ENCODE measurements at regions not wholly inside any gene's neighbourhood (a gene's known extent, or its start where the extent isn't known, plus 50 kb on each side); places are given as distances from the start of the nearest gene placed in this dataset.
"Not testable (repeated sequence)": the region's sequence is repeated elsewhere in the genome, so short reads cannot be mapped to it uniquely, and the experiment has no call there.

- no peaks in the 10 kb centered on the region for H3K27me3 ChIP-seq (ENCODE audit: control insufficient read depth in 1 of 2, insufficient read depth in 2 of 2, low read length in 2 of 2)
- H3K27ac ChIP-seq (ENCODE audit: low read depth in 2 of 2, low read length in 1 of 2): no peak overlapping the region
- 75 to 80% methylated on average over 3 of the region's 3 CpGs for WGBS, 2 donors
Measured at GRCh38 chr10:6787091-6787490, 207.0 kb upstream of the PRKCQ start.

GRCh38 chr10:6786579-6787031 is 206.5 kb upstream of the PRKCQ start:
- 21 to 29% methylated on average over 10 of the region's 10 CpGs for WGBS, 2 donors
- Histone ChIP-seq H3K27me3 (ENCODE audit: control insufficient read depth in 1 of 2, insufficient read depth in 2 of 2, low read length in 2 of 2) (no peaks in the 10 kb centered on the region), H3K27ac (ENCODE audit: low read depth in 2 of 2, low read length in 1 of 2) (no peak overlapping the region), H3K36me3 (ENCODE audit: control insufficient read depth in 2 of 2, insufficient read depth in 2 of 2, low read length in 1 of 2) (no peaks in the 10 kb centered on the region), H3K4me3 (ENCODE audit: low read depth in 1 of 2, low read length in 2 of 2) (no peak overlapping the region), H3K9me3 (ENCODE audit: control insufficient read depth in 2 of 2, insufficient read depth in 1 of 2, low read depth in 1 of 2, low read length in 1 of 2) (no peaks in the 10 kb centered on the region), H3K4me1 (ENCODE audit: control insufficient read depth in 2 of 2, insufficient read depth in 2 of 2, low read length in 1 of 2) (no peaks in the 10 kb centered on the region)

More at GRCh38 chr10:6787091-6787490, 207.0 kb upstream of the PRKCQ start:
- Histone ChIP-seq H3K36me3 (ENCODE audit: control insufficient read depth in 2 of 2, insufficient read depth in 2 of 2, low read length in 1 of 2) (no peaks in the 10 kb centered on the region), H3K4me3 (ENCODE audit: low read depth in 1 of 2, low read length in 2 of 2) (no peak overlapping the region), H3K9me3 (ENCODE audit: control insufficient read depth in 2 of 2, insufficient read depth in 1 of 2, low read depth in 1 of 2, low read length in 1 of 2) (no peaks in the 10 kb centered on the region), H3K4me1 (ENCODE audit: control insufficient read depth in 2 of 2, insufficient read depth in 2 of 2, low read length in 1 of 2) (no peaks in the 10 kb centered on the region)

- not testable (repeated sequence) for H3K4me1 ChIP-seq (ENCODE audit: control insufficient read depth in 2 of 2, insufficient read depth in 2 of 2, low read length in 1 of 2); H3K9me3 ChIP-seq (ENCODE audit: control insufficient read depth in 2 of 2, insufficient read depth in 1 of 2, low read depth in 1 of 2, low read length in 1 of 2); H3K27ac ChIP-seq (ENCODE audit: low read depth in 2 of 2, low read length in 1 of 2); H3K27me3 ChIP-seq (ENCODE audit: control insufficient read depth in 1 of 2, insufficient read depth in 2 of 2, low read length in 2 of 2); H3K4me3 ChIP-seq (ENCODE audit: low read depth in 1 of 2, low read length in 2 of 2); H3K36me3 ChIP-seq (ENCODE audit: control insufficient read depth in 2 of 2, insufficient read depth in 2 of 2, low read length in 1 of 2)
- WGBS, 2 donors: 80 to 83% methylated on average over 8 of the region's 8 CpGs
Measured at GRCh38 chr10:6784429-6784828, 204.4 kb upstream of the PRKCQ start.

- Histone ChIP-seq H3K27ac (ENCODE audit: low read depth in 2 of 2, low read length in 1 of 2) (no peak overlapping the region), H3K4me1 (ENCODE audit: control insufficient read depth in 2 of 2, insufficient read depth in 2 of 2, low read length in 1 of 2) (peaks cover 0 to 2% of the 10 kb centered on the region in 2 donors), H3K9me3 (ENCODE audit: control insufficient read depth in 2 of 2, insufficient read depth in 1 of 2, low read depth in 1 of 2, low read length in 1 of 2) (no peaks in the 10 kb centered on the region), H3K4me3 (ENCODE audit: low read depth in 1 of 2, low read length in 2 of 2) (no peak overlapping the region), H3K27me3 (ENCODE audit: control insufficient read depth in 1 of 2, insufficient read depth in 2 of 2, low read length in 2 of 2) (no peaks in the 10 kb centered on the region), H3K36me3 (ENCODE audit: control insufficient read depth in 2 of 2, insufficient read depth in 2 of 2, low read length in 1 of 2) (no peaks in the 10 kb centered on the region)
- WGBS, 2 donors: 83 to 84% methylated on average over 1 of the region's 1 CpG
Measured at GRCh38 chr10:6783471-6783870, 203.4 kb upstream of the PRKCQ start.

- Histone ChIP-seq H3K9me3 (ENCODE audit: control insufficient read depth in 2 of 2, insufficient read depth in 1 of 2, low read depth in 1 of 2, low read length in 1 of 2) (no peaks in the 10 kb centered on the region), H3K27me3 (ENCODE audit: control insufficient read depth in 1 of 2, insufficient read depth in 2 of 2, low read length in 2 of 2) (no peaks in the 10 kb centered on the region), H3K4me1 (ENCODE audit: control insufficient read depth in 2 of 2, insufficient read depth in 2 of 2, low read length in 1 of 2) (peaks cover 0 to 2% of the 10 kb centered on the region in 2 donors), H3K36me3 (ENCODE audit: control insufficient read depth in 2 of 2, insufficient read depth in 2 of 2, low read length in 1 of 2) (no peaks in the 10 kb centered on the region), H3K4me3 (ENCODE audit: low read depth in 1 of 2, low read length in 2 of 2) (no peak overlapping the region), H3K27ac (ENCODE audit: low read depth in 2 of 2, low read length in 1 of 2) (no peak overlapping the region)
- 59 to 76% methylated on average over 2 of the region's 2 CpGs for WGBS, 2 donors
Measured at GRCh38 chr10:6782378-6782777, 202.3 kb upstream of the PRKCQ start.

- Histone ChIP-seq H3K4me1 (ENCODE audit: control insufficient read depth in 2 of 2, insufficient read depth in 2 of 2, low read length in 1 of 2) (peaks cover 0 to 2% of the 10 kb centered on the region in 2 donors), H3K9me3 (ENCODE audit: control insufficient read depth in 2 of 2, insufficient read depth in 1 of 2, low read depth in 1 of 2, low read length in 1 of 2) (no peaks in the 10 kb centered on the region), H3K27me3 (ENCODE audit: control insufficient read depth in 1 of 2, insufficient read depth in 2 of 2, low read length in 2 of 2) (no peaks in the 10 kb centered on the region), H3K4me3 (ENCODE audit: low read depth in 1 of 2, low read length in 2 of 2) (no peak overlapping the region), H3K27ac (ENCODE audit: low read depth in 2 of 2, low read length in 1 of 2) (no peak overlapping the region), H3K36me3 (ENCODE audit: control insufficient read depth in 2 of 2, insufficient read depth in 2 of 2, low read length in 1 of 2) (no peaks in the 10 kb centered on the region)
- 46 to 56% methylated on average over 3 of the region's 3 CpGs for WGBS, 2 donors
Measured at GRCh38 chr10:6781133-6781770, 201.2 kb upstream of the PRKCQ start.

- no peaks in the 10 kb centered on the region for H3K9me3 ChIP-seq (ENCODE audit: control insufficient read depth in 2 of 2, insufficient read depth in 1 of 2, low read depth in 1 of 2, low read length in 1 of 2)
- no peak overlapping the region for H3K27ac ChIP-seq (ENCODE audit: low read depth in 2 of 2, low read length in 1 of 2)
- WGBS, 2 donors: 74 to 81% methylated on average over 5 of the region's 5 CpGs
- H3K36me3 ChIP-seq (ENCODE audit: control insufficient read depth in 2 of 2, insufficient read depth in 2 of 2, low read length in 1 of 2): no peaks in the 10 kb centered on the region
- H3K4me1 ChIP-seq (ENCODE audit: control insufficient read depth in 2 of 2, insufficient read depth in 2 of 2, low read length in 1 of 2): peaks cover 0 to 2% of the 10 kb centered on the region in 2 donors
- no peaks in the 10 kb centered on the region for H3K27me3 ChIP-seq (ENCODE audit: control insufficient read depth in 1 of 2, insufficient read depth in 2 of 2, low read length in 2 of 2)
- H3K4me3 ChIP-seq (ENCODE audit: low read depth in 1 of 2, low read length in 2 of 2): no peak overlapping the region
Measured at GRCh38 chr10:6780008-6780677, 200.1 kb upstream of the PRKCQ start.

GRCh38 chr10:6778992-6779701 is 199.1 kb upstream of the PRKCQ start:
- Histone ChIP-seq H3K27ac (ENCODE audit: low read depth in 2 of 2, low read length in 1 of 2) (no peak overlapping the region), H3K27me3 (ENCODE audit: control insufficient read depth in 1 of 2, insufficient read depth in 2 of 2, low read length in 2 of 2) (no peaks in the 10 kb centered on the region), H3K4me3 (ENCODE audit: low read depth in 1 of 2, low read length in 2 of 2) (no peak overlapping the region), H3K9me3 (ENCODE audit: control insufficient read depth in 2 of 2, insufficient read depth in 1 of 2, low read depth in 1 of 2, low read length in 1 of 2) (no peaks in the 10 kb centered on the region), H3K36me3 (ENCODE audit: control insufficient read depth in 2 of 2, insufficient read depth in 2 of 2, low read length in 1 of 2) (no peaks in the 10 kb centered on the region), H3K4me1 (ENCODE audit: control insufficient read depth in 2 of 2, insufficient read depth in 2 of 2, low read length in 1 of 2) (peaks cover 0 to 2% of the 10 kb centered on the region in 2 donors)
- 31 to 35% methylated on average over 4 of the region's 4 CpGs for WGBS, 2 donors

- Histone ChIP-seq H3K4me3 (ENCODE audit: low read depth in 1 of 2, low read length in 2 of 2) (no peak overlapping the region), H3K4me1 (ENCODE audit: control insufficient read depth in 2 of 2, insufficient read depth in 2 of 2, low read length in 1 of 2) (peaks cover 0 to 2% of the 10 kb centered on the region in 2 donors), H3K9me3 (ENCODE audit: control insufficient read depth in 2 of 2, insufficient read depth in 1 of 2, low read depth in 1 of 2, low read length in 1 of 2) (no peaks in the 10 kb centered on the region), H3K27me3 (ENCODE audit: control insufficient read depth in 1 of 2, insufficient read depth in 2 of 2, low read length in 2 of 2) (no peaks in the 10 kb centered on the region), H3K27ac (ENCODE audit: low read depth in 2 of 2, low read length in 1 of 2) (no peak overlapping the region), H3K36me3 (ENCODE audit: control insufficient read depth in 2 of 2, insufficient read depth in 2 of 2, low read length in 1 of 2) (no peaks in the 10 kb centered on the region)
- 76 to 83% methylated on average over 5 of the region's 5 CpGs for WGBS, 2 donors
Measured at GRCh38 chr10:6776170-6776569, 196.1 kb upstream of the PRKCQ start.

Data from esophagus (tissue), 2 donors.